Neural progenitor cell (in vitro differentiated cells): ENCODE measurements at regions not wholly inside any gene's neighbourhood (a gene's known extent, or its start where the extent isn't known, plus 50 kb on each side); places are given as distances from the start of the nearest gene placed in this dataset.
"Not testable (repeated sequence)": the region's sequence is repeated elsewhere in the genome, so short reads cannot be mapped to it uniquely, and the experiment has no call there.

Experiments
- DNase-seq: peaks from one replicate; pipeline ENCODE4 v3.0.0-alpha.2; 2016; ENCODE audit warnings: low spot score
- H2AFZ ChIP-seq: fragments of 200-600 bp; sonication (generic); replicated peaks from 2 replicates; pipeline ENCODE4 v1.6.1; 2016; ENCODE audit warnings: antibody characterized with exemption
- H3F3A ChIP-seq: fragments of 200-600 bp; sonication (generic); 2 replicates; pipeline ENCODE4 v1.6.1; 2016; ENCODE audit warnings: antibody characterized with exemption, low read depth
- H3K27ac ChIP-seq: fragments of 200-600 bp; sonication (generic); 2 replicates; pipeline ENCODE4 v1.5.1; 2016; ENCODE audit warnings: mild to moderate bottlenecking
- H3K27me3 ChIP-seq: fragments of 200-600 bp; sonication (generic); 2 replicates; pipeline ENCODE4 v1.6.1; 2016; ENCODE audit warnings: mild to moderate bottlenecking, moderate library complexity
- H3K36me3 ChIP-seq: fragments of 200-600 bp; sonication (generic); 2 replicates; pipeline ENCODE4 v1.5.1; 2016
- H3K4me1 ChIP-seq: fragments of 200-600 bp; sonication (generic); 2 replicates; pipeline ENCODE4 v1.6.1; 2016; ENCODE audit warnings: mixed run types
- H3K4me2 ChIP-seq: fragments of 200-600 bp; sonication (generic); 2 replicates; pipeline ENCODE4 v1.6.1; 2016
- H3K4me3 ChIP-seq: fragments of 200-600 bp; sonication (generic); 2 replicates; pipeline ENCODE4 v1.5.1; 2016
- H3K79me2 ChIP-seq: fragments of 200-600 bp; sonication (generic); 2 replicates; pipeline ENCODE4 v1.6.1; 2016; ENCODE audit warnings: low read depth
- H3K9ac ChIP-seq: fragments of 200-600 bp; sonication (generic); 2 replicates; pipeline ENCODE4 v1.6.1; 2016
- H3K9me3 ChIP-seq: fragments of 200-600 bp; sonication (generic); 2 replicates; pipeline ENCODE4 v1.5.1; 2016; ENCODE audit warnings: low read depth
- H4K20me1 ChIP-seq: fragments of 200-600 bp; sonication (generic); 2 replicates; pipeline ENCODE4 v1.6.1; 2016; ENCODE audit warnings: low read depth
- H3K27ac Mint-ChIP-seq: 3 replicates; pipeline ENCODE4 v1.8.0; 2021; ENCODE audit warnings: mixed read lengths
- H3K27me3 Mint-ChIP-seq: 2 replicates; pipeline ENCODE4 v1.8.0; 2022; ENCODE audit warnings: low read depth, mild to moderate bottlenecking, inconsistent platforms, moderate library complexity, mixed read lengths; ENCODE audit not compliant: insufficient read depth
- H3K36me3 Mint-ChIP-seq: 3 replicates; pipeline ENCODE4 v1.8.0; 2021; ENCODE audit warnings: mixed read lengths
- H3K4me1 Mint-ChIP-seq: 3 replicates; pipeline ENCODE4 v1.8.0; 2021; ENCODE audit warnings: mixed read lengths
- H3K4me3 Mint-ChIP-seq: 3 replicates; pipeline ENCODE4 v1.8.0; 2021; ENCODE audit warnings: mild to moderate bottlenecking, moderate library complexity, mixed read lengths
- H3K9me3 Mint-ChIP-seq: 3 replicates; pipeline ENCODE4 v1.8.0; 2020; ENCODE audit warnings: mixed read lengths
- CTCF ChIP-seq: fragments of 200-600 bp; sonication (generic); IDR thresholded peaks from 2 replicates; pipeline ENCODE4 v1.5.1; 2017; ENCODE audit warnings: antibody characterized with exemption, mild to moderate bottlenecking
- EZH2 ChIP-seq: fragments of 200-600 bp; sonication (generic); IDR thresholded peaks from 2 replicates; pipeline ENCODE4 v1.6.1; 2017; ENCODE audit warnings: antibody characterized with exemption, mild to moderate bottlenecking, moderate library complexity
- EZH2phosphoT487 ChIP-seq: fragments of 200-600 bp; sonication (generic); IDR thresholded peaks from 2 replicates; pipeline ENCODE4 v1.6.1; 2017; ENCODE audit warnings: antibody characterized with exemption

GRCh38 chr6:22164236-22164635, 132.6 kb downstream of the PRL start:
- Mint-ChIP-seq H3K4me1 (no peaks in the 10 kb centered on the region), H3K27ac (no peak overlapping the region), H3K4me3 (no peak overlapping the region), H3K27me3 (no peaks in the 10 kb centered on the region), H3K36me3 (peaks cover 28% of the 10 kb centered on the region), H3K9me3 (peaks cover 46% of the 10 kb centered on the region)
- H3K27me3 ChIP-seq: no peaks in the 10 kb centered on the region
- H3K27ac ChIP-seq: no peak overlapping the region
- no peak for TF ChIP-seq CTCF
- TF ChIP-seq EZH2: no peak
- no peak for TF ChIP-seq EZH2phosphoT487
- H3K4me1 ChIP-seq: no peaks in the 10 kb centered on the region
- H3K9me3 ChIP-seq: no peaks in the 10 kb centered on the region
- no peaks in the 10 kb centered on the region for H4K20me1 ChIP-seq
- no peaks in the 10 kb centered on the region for H3K79me2 ChIP-seq
- peaks cover 10% of the 10 kb centered on the region for H3K36me3 ChIP-seq
- H3K4me2 ChIP-seq: no peak overlapping the region
- no peak for DNase-seq
- H3K4me3 ChIP-seq: no peak overlapping the region
- H3F3A ChIP-seq: no peaks in the 10 kb centered on the region
- no peak overlapping the region for H3K9ac ChIP-seq
- H2AFZ ChIP-seq: no peak overlapping the region

- H3K4me1 ChIP-seq: not testable (repeated sequence)
- peaks cover 42% of the 10 kb centered on the region for H3K36me3 Mint-ChIP-seq
- H3K9me3 Mint-ChIP-seq: peaks cover 64% of the 10 kb centered on the region
Measured at GRCh38 chr6:22171006-22171405, 125.8 kb downstream of the PRL start.

GRCh38 chr6:22171885-22172284, 125.0 kb downstream of the PRL start:
- DNase-seq, H3K4me2 ChIP-seq, H3K27me3 Mint-ChIP-seq, H3K27me3 ChIP-seq, H3K4me3 Mint-ChIP-seq, H3K27ac ChIP-seq, H3K27ac Mint-ChIP-seq, H3K4me3 ChIP-seq, H4K20me1 ChIP-seq, H3K4me1 ChIP-seq, H2AFZ ChIP-seq, H3K79me2 ChIP-seq, H3F3A ChIP-seq, H3K4me1 Mint-ChIP-seq, H3K9ac ChIP-seq: not testable (repeated sequence)
- Mint-ChIP-seq H3K36me3 (peaks cover 42% of the 10 kb centered on the region), H3K9me3 (peaks cover 64% of the 10 kb centered on the region)
- peaks cover 32% of the 10 kb centered on the region for H3K36me3 ChIP-seq
- peaks cover 28% of the 10 kb centered on the region for H3K9me3 ChIP-seq

More at GRCh38 chr6:22171006-22171405, 125.8 kb downstream of the PRL start:
- H3K79me2 ChIP-seq, H3K27ac ChIP-seq, H3K4me3 ChIP-seq, DNase-seq, H2AFZ ChIP-seq, H3K4me3 Mint-ChIP-seq, H3K9ac ChIP-seq, H3K27me3 Mint-ChIP-seq, H3K4me2 ChIP-seq, H3K27me3 ChIP-seq, H4K20me1 ChIP-seq, H3K27ac Mint-ChIP-seq, H3K4me1 Mint-ChIP-seq, H3F3A ChIP-seq: not testable (repeated sequence)
- H3K36me3 ChIP-seq: peaks cover 32% of the 10 kb centered on the region
- peaks cover 28% of the 10 kb centered on the region for H3K9me3 ChIP-seq

GRCh38 chr6:22173311-22173710, 123.5 kb downstream of the PRL start:
- Histone ChIP-seq H3K9me3 (peaks cover 28% of the 10 kb centered on the region), H3K27ac (no peak overlapping the region), H3K36me3 (peaks cover 32% of the 10 kb centered on the region), H3K4me1 (no peaks in the 10 kb centered on the region), H4K20me1 (no peaks in the 10 kb centered on the region), H3K4me2 (no peak overlapping the region), H3K9ac (no peak overlapping the region), H3K79me2 (no peaks in the 10 kb centered on the region), H3F3A (peaks cover 4% of the 10 kb centered on the region), H3K4me3 (no peak overlapping the region), H3K27me3 (no peaks in the 10 kb centered on the region), H2AFZ (no peak overlapping the region)
- DNase-seq: no peak
- no peaks in the 10 kb centered on the region for H3K4me1 Mint-ChIP-seq
- H3K27me3 Mint-ChIP-seq: peaks cover 2% of the 10 kb centered on the region
- H3K9me3 Mint-ChIP-seq: peaks cover 62% of the 10 kb centered on the region
- no peak overlapping the region for H3K27ac Mint-ChIP-seq
- TF ChIP-seq CTCF: no peak
- TF ChIP-seq EZH2phosphoT487: no peak
- TF ChIP-seq EZH2: no peak
- no peak overlapping the region for H3K4me3 Mint-ChIP-seq
- H3K36me3 Mint-ChIP-seq: peaks cover 41% of the 10 kb centered on the region

GRCh38 chr6:22180250-22180649, 116.6 kb downstream of the PRL start:
- not testable (repeated sequence) for H3K4me1 ChIP-seq, DNase-seq, H3F3A ChIP-seq, H3K27ac Mint-ChIP-seq, H3K4me1 Mint-ChIP-seq, H3K4me3 ChIP-seq, H3K79me2 ChIP-seq, H3K4me2 ChIP-seq, H2AFZ ChIP-seq, H3K27me3 ChIP-seq, H4K20me1 ChIP-seq, H3K27ac ChIP-seq, H3K9ac ChIP-seq, H3K4me3 Mint-ChIP-seq, H3K27me3 Mint-ChIP-seq
- Mint-ChIP-seq H3K9me3 (peaks cover 48% of the 10 kb centered on the region), H3K36me3 (peaks cover 46% of the 10 kb centered on the region)
- peaks cover 42% of the 10 kb centered on the region for H3K36me3 ChIP-seq
- H3K9me3 ChIP-seq: peaks cover 27% of the 10 kb centered on the region
